NOMO-1 (cell line): ENCODE measurements at regions not wholly inside any gene's neighbourhood (a gene's known extent, or its start where the extent isn't known, plus 50 kb on each side); places are given as distances from the start of the nearest gene placed in this dataset.

Experiments
- DNase-seq, 2 experiments: peaks; one replicate each; lab custom pipeline; 2025; ENCODE audit not compliant: unreplicated experiment in 2 of 2; lab: John Stamatoyannopoulos, UW

DNA sequence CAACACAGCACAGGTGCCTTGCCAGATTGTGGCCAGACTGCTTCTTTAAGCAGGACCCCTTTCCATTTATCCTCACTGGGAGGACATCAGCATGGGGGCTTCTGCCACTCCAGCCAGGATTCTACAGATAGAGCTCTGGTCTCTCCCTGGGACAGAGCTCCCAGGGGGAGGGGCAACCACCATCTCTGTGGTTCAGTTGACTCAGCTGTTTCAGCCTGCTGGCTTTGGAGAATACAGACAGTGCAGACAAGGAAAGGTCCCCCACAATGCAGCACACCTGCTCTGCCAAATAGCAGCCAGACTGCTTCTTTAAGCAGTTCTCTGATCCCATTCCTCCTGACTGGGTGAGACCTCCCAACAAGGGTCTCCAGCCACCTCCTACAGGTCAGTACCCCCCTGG, 132.8 kb downstream of the OR2K2 start:
- DNase-seq, result no peak

GRCh38 chr9:111195766-111196165, 134.3 kb downstream of the OR2K2 start:
- no peak for DNase-seq

GRCh38 chr9:111193095-111193494, 136.9 kb downstream of the OR2K2 start:
- no peak for DNase-seq

GRCh38 chr9:111192650-111193049, 137.4 kb downstream of the OR2K2 start:
- no peak for DNase-seq

- no peak for DNase-seq
Measured at GRCh38 chr9:111190347-111190746, 139.7 kb downstream of the OR2K2 start.

DNA sequence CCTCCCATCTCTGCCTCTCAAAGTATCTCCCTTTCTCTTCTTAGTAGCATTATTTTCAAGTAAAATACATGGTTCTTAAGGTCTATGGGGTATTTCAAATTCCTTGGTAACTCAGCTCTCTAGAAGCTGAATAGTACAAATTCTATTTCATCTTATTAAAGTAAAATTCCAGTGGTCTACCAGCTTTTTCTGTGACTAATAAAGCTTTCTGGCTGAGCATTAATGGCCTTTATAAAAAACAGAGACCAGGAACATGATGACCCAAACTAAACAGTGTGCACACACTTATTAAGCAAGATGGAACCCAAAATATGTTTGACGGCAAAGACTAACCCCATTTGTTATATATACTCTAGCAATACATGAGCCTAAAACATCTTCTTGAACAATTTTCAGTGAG, 142.6 kb downstream of the OR2K2 start:
- no peak for DNase-seq

DNA sequence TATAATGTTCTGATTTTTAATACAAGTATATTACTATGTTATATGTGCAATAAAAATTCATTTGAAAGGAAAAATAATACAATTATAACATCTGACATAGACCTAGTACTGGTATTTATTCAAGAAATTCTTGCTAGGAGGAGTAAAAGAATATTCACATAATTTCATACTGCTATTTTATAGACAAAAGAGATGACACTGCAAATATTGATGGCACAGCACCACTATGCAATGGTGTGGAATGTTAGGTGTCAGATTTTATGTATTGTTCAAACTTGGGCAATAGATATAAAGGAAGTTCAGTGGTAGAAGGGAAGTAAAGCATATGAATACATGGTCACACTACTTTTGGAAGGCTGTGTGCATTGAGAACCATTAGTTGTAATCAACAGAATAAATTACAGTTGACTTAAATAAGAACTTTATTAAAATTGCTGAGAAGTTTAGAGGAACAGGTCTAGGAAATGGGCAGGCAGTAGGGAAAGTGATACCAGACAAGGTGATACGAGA, 143.9 kb downstream of the OR2K2 start:
- DNase-seq, result no peak

DNA sequence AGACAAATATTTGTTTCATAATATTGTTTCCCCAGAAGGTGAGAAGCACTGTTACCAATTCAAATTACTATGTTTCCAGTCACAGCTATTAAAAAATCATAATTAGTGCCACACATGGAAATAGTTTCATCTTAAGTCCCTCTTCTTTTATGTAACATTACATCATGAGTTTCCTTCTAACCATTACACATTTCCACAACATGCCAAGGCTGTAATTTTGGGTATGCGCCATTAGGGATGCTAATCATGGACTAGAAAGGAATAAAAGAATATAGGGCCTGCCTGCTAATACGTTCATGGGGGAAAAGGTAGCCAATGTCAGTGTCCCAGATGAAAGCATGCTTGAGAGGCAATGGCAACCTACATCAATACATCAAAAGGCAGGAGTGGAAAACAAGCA, 142.5 kb upstream of the LPAR1 start:
- no peak for DNase-seq

DNA sequence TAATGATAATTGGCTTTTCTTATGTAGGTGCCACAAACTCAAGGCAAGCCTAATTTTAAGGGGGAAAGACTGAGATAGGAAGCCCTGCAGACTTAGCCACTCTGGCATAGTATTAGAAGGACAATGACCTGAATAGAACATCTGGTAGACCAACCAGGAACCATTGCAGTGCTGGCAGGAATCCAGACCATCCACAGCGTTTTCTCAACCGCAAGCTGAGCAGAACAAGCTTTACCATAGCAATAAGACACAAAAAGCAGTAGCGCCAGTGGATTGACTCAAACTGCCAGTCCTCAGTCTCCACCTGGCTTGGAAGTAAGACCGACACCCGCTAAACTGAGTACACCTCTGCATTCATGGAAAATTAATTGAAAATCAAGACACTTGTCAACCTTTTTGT, 141.3 kb upstream of the LPAR1 start:
- DNase-seq, result peak in 1 of 2 experiments; percentile 54

- peak; percentile 9 to 35 for DNase-seq
Measured at GRCh38 chr9:111178331-111179055, 140.2 kb upstream of the LPAR1 start.

GRCh38 chr9:111176511-111176910, 138.2 kb upstream of the LPAR1 start:
- DNase-seq, result no peak

DNA sequence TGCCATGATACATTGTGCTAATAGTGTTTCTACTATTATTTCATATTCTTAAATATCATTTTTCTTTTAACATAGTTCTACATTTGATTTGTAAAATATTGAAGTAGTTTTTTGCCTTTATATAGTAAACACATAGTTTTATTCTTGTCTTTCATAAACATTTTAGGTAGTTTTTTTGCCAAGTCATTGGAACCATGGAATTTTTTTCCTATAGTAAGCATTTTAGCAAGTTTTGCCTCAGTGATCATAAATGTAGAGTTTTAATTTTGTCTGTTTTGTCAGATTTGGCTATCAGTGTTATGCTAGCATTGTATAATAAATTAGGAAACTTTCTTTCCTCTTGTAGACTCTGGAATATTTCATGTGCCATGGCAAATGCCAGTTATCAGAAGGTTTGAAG, 137.1 kb upstream of the LPAR1 start:
- DNase-seq, result no peak

DNA sequence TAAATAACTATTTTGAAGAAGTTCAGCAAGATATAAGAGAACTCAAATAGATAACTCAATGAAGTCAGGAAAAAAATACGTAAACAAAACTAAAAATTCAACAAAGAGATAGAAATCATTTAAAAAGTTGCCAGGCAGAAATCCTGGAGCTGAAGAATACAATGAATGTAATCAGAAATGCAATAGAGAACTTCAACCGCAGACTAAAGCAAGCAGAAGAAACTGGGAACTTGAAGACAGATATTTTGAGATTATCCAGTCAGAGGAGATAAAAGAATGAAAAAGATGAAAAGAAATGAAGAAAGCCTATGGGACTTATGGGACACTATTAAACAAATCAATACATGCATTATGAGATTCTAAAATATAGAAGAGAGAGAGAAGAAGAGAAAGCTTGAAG, 129.1 kb upstream of the LPAR1 start:
- no peak for DNase-seq

GRCh38 chr9:111163716-111164389, 125.6 kb upstream of the LPAR1 start:
- DNase-seq, result peak; percentile 48 to 63

DNA sequence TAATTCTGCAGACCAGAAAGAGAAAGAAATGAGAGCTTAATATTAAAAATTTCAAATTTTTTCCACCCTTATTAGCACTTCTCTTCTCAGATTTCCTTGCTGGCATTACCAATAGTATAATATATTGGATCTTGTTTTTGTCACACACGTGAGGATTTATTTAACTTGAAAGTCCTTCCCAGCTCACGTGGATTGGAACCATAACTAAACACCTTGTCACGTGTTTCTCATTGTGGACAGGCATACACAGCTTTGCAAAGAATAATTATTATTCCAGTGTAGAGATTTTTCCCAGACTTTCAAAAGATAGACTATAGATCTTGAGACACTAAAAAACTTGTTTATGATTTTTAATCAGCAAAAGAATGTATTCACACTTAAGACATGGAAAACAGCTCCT, 123.8 kb upstream of the LPAR1 start:
- no peak for DNase-seq

DNA sequence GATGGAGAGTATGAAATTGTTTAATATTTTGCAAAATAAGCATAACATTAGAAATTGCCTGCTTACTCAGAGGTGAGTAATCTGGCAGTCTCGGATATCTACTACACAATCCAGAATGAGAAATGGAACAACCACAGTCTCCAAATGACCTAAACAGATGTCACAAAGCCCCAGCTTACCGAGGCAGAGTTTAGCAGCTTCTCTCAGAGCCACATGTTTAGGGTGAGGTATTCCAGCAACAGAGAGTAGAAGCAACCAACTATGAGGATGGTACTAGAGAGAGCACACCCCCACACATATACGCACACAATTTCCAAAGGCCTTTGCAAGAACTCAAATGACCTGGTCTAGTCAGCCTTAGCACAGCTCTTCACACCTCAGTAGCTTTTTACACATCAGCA, 122.7 kb upstream of the LPAR1 start:
- DNase-seq, result no peak

GRCh38 chr9:111158999-111159398, 120.7 kb upstream of the LPAR1 start:
- no peak for DNase-seq

GRCh38 chr9:111158363-111158762, 120.1 kb upstream of the LPAR1 start:
- DNase-seq, result no peak

DNA sequence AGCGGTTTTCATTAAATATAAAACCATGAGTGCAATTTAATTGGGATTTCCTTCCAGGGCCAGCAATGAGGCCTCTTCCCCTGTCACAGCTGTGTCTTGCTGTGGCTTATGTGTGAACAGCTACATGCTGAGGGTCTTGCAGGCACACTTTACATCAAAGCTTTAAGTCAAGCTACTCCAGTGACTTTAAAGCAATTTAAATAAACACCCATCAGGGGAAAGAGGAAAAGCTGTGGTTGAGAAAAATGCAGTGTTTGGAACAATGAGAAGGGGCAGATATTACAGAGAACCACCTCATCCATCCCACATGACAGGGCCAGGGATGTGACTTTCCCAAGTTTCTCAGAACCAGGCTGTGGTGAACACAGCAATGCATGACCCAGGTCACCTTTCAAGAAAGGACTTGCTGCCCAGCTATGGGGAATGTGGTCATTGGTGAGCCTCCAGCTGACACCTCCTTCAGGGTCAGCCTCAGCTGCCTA, 115.9 kb upstream of the LPAR1 start:
- DNase-seq, result no peak

GRCh38 chr9:111152614-111153406, 114.5 kb upstream of the LPAR1 start:
- DNase-seq, result no peak

- no peak for DNase-seq
Measured at GRCh38 chr9:111151537-111151936, 113.3 kb upstream of the LPAR1 start.
